DND-41 (cell line): ENCODE measurements at regions not wholly inside any gene's neighbourhood (a gene's known extent, or its start where the extent isn't known, plus 50 kb on each side); places are given as distances from the start of the nearest gene placed in this dataset.
"Not testable (repeated sequence)": the region's sequence is repeated elsewhere in the genome, so short reads cannot be mapped to it uniquely, and the experiment has no call there.

ENCODE experiments used
- EZH2 ChIP-seq: IDR thresholded peaks from 3 replicates; pipeline ENCODE4 v1.6.1; 2012; ENCODE audit warnings: borderline replicate concordance, low read depth, mild to moderate bottlenecking, moderate library complexity, low read length, inconsistent platforms; ENCODE audit not compliant: severe bottlenecking
- TF ChIP-seq, protein P1 (sequence below): IDR thresholded peaks from 2 replicates; pipeline ENCODE4 v1.5.1; 2012; ENCODE audit warnings: borderline replicate concordance, low read length, moderate library complexity, mild to moderate bottlenecking; ENCODE audit not compliant: poor library complexity, severe bottlenecking; ENCODE audit errors: extremely low read depth

DNA sequence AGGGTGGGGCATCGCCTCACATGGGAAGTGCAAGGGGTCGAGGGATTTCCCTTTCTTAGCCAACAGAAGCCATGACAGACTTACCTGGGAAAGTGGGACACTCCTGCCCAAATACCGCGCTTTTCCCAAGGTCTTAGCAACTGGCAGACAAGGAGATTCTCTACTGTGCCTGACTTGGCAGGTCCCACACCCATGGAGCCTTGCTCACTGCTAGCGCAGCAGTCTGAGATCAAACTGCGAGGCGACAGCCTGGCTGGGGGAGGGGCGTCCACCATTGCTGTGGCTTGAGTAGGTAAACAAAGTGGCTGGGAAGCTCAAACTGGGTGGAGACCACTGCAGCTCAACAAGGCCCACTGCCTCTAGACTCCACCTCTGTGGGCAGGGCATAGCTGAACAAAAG is 86.5 kb downstream of the DMAC1 start:
- TF ChIP-seq, protein P1, sequence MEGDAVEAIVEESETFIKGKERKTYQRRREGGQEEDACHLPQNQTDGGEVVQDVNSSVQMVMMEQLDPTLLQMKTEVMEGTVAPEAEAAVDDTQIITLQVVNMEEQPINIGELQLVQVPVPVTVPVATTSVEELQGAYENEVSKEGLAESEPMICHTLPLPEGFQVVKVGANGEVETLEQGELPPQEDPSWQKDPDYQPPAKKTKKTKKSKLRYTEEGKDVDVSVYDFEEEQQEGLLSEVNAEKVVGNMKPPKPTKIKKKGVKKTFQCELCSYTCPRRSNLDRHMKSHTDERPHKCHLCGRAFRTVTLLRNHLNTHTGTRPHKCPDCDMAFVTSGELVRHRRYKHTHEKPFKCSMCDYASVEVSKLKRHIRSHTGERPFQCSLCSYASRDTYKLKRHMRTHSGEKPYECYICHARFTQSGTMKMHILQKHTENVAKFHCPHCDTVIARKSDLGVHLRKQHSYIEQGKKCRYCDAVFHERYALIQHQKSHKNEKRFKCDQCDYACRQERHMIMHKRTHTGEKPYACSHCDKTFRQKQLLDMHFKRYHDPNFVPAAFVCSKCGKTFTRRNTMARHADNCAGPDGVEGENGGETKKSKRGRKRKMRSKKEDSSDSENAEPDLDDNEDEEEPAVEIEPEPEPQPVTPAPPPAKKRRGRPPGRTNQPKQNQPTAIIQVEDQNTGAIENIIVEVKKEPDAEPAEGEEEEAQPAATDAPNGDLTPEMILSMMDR = not testable (repeated sequence)
- not testable (repeated sequence) for TF ChIP-seq EZH2
